Head of caudate nucleus (tissue), 42 donors: ENCODE measurements at regions not wholly inside any gene's neighbourhood (a gene's known extent, or its start where the extent isn't known, plus 50 kb on each side); places are given as distances from the start of the nearest gene placed in this dataset.
"Not testable (repeated sequence)": the region's sequence is repeated elsewhere in the genome, so short reads cannot be mapped to it uniquely, and the experiment has no call there.

Source experiments
- DNase-seq, 42 donors: peaks; one replicate each; pipeline versions ENCODE4 v3.0.0 to v3.0.0-alpha.2; 2020 to 2021; ENCODE audit warnings: mixed read lengths in 7 of 42
- intact Hi-C: fragments of 100-400 bp; cut with DNase I; formaldehyde crosslinking; loops from one replicate; pipeline ENCODE4 v1.15.0; 2022

- peak in 34 of 42 donors; percentile 11 to 81 (median 45) for DNase-seq
- intact Hi-C loops: no loop called here
Observed at GRCh38 chr1:43021547-43022474, 63.1 kb upstream of the SLC2A1 start.

GRCh38 chr1:43019226-43019625 is 60.6 kb upstream of the SLC2A1 start:
- intact Hi-C loops: no loop called here
- no peak for DNase-seq

- intact Hi-C loops: no loop called here
- no peak for DNase-seq
Observed at GRCh38 chr1:43018121-43018520, 59.5 kb upstream of the SLC2A1 start.

- intact Hi-C loops: no loop called here
- no peak for DNase-seq
Observed at GRCh38 chr1:43015269-43015668, 56.6 kb upstream of the SLC2A1 start.

- intact Hi-C loops, DNase-seq: not testable (repeated sequence)
Observed at GRCh38 chr1:43014579-43014978, 55.9 kb upstream of the SLC2A1 start.

GRCh38 chr1:43011020-43011419 is 52.4 kb upstream of the SLC2A1 start:
- no peak for DNase-seq
- intact Hi-C loops: no loop called here

GRCh38 chr1:43009274-43009673 is 50.6 kb upstream of the SLC2A1 start:
- no peak for DNase-seq
- intact Hi-C loops: no loop called here

GRCh38 chr1:43008115-43009060 is 49.7 kb upstream of the SLC2A1 start:
- DNase-seq: no peak
- intact Hi-C loops: no loop called here
